Gastrocnemius medialis (tissue), 4 donors: ENCODE measurements at regions not wholly inside any gene's neighbourhood (a gene's known extent, or its start where the extent isn't known, plus 50 kb on each side); places are given as distances from the start of the nearest gene placed in this dataset.

Source experiments
- POLR2A ChIP-seq, 2 donors: fragments of 450-650 bp; IDR thresholded peaks; one replicate each; pipeline ENCODE4 v1.6.1; 2017; ENCODE audit warnings: antibody characterized with exemption in 2 of 2, mild to moderate bottlenecking in 2 of 2, moderate library complexity in 2 of 2
- TF ChIP-seq, protein P1 (sequence below), 5 experiments: fragments of 450-650 bp in 3 of 5; fragments of 200-600 bp in 2 of 5; sonication (generic) in 2 of 5; IDR thresholded peaks in 4 of 5; conservative IDR thresholded peaks in 1 of 5; 1 replicate in 4 of 5; 2 replicates in 1 of 5; pipeline ENCODE4 v1.5.1; 2016 to 2019; ENCODE audit warnings: antibody characterized with exemption in 5 of 5, mild to moderate bottlenecking in 3 of 5, moderate library complexity in 3 of 5

- TF ChIP-seq, protein P1, sequence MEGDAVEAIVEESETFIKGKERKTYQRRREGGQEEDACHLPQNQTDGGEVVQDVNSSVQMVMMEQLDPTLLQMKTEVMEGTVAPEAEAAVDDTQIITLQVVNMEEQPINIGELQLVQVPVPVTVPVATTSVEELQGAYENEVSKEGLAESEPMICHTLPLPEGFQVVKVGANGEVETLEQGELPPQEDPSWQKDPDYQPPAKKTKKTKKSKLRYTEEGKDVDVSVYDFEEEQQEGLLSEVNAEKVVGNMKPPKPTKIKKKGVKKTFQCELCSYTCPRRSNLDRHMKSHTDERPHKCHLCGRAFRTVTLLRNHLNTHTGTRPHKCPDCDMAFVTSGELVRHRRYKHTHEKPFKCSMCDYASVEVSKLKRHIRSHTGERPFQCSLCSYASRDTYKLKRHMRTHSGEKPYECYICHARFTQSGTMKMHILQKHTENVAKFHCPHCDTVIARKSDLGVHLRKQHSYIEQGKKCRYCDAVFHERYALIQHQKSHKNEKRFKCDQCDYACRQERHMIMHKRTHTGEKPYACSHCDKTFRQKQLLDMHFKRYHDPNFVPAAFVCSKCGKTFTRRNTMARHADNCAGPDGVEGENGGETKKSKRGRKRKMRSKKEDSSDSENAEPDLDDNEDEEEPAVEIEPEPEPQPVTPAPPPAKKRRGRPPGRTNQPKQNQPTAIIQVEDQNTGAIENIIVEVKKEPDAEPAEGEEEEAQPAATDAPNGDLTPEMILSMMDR (IDR thresholded peaks at IDR 0.05 in 4 of 5, conservative IDR thresholded peaks at IDR 0.05 in 1 of 5) = no peak
- no peak for TF ChIP-seq POLR2A (IDR thresholded peaks at IDR 0.05)
Measured at GRCh38 chr9:82675605-82676004, 387.3 kb downstream of the RASEF start.
